GM12878 (cell line): ENCODE measurements at regions not wholly inside any gene's neighbourhood (a gene's known extent, or its start where the extent isn't known, plus 50 kb on each side); places are given as distances from the start of the nearest gene placed in this dataset.

Experiments used
- CHD2 ChIP-seq: IDR thresholded peaks from 2 replicates; pipeline ENCODE4 v1.6.1; 2011; ENCODE audit warnings: low read depth, low read length, improper control_type of control experiment, borderline replicate concordance
- EZH2 ChIP-seq: IDR thresholded peaks from 2 replicates; pipeline ENCODE4 v1.6.1; 2012; ENCODE audit warnings: low read depth, mild to moderate bottlenecking, control low read depth, inconsistent platforms, low read length, borderline replicate concordance; ENCODE audit not compliant: control insufficient read depth
- NR2C2 ChIP-seq: IDR thresholded peaks from 2 replicates; pipeline ENCODE4 v1.6.1; 2011; ENCODE audit warnings: borderline replicate concordance, low read depth; ENCODE audit not compliant: control insufficient read depth, insufficient read length
- POLR2AphosphoS2 ChIP-seq: IDR thresholded peaks from 2 replicates; pipeline ENCODE4 v1.6.1; 2011; ENCODE audit warnings: low read depth, mild to moderate bottlenecking, low read length, improper control_type of control experiment, moderate library complexity
- POLR2AphosphoS5 ChIP-seq: IDR thresholded peaks from 2 replicates; pipeline ENCODE4 v1.6.1; 2011; ENCODE audit warnings: mild to moderate bottlenecking, low read length, inconsistent platforms
- RBBP5 ChIP-seq: fragments of 200-600 bp; sonication (generic); conservative IDR thresholded peaks from 2 replicates; pipeline ENCODE4 v1.6.1; 2016
- ZNF274 ChIP-seq: IDR thresholded peaks from one replicate; pipeline ENCODE4 v1.8.0; 2011; ENCODE audit not compliant: insufficient read length, insufficient read depth
- TF ChIP-seq, protein P1 (sequence below), 3 experiments: IDR thresholded peaks in 2 of 3; conservative IDR thresholded peaks in 1 of 3; 2 replicates each; pipeline ENCODE4 v1.5.1; 2011; ENCODE audit warnings: low read depth in 3 of 3, low read length in 3 of 3, mild to moderate bottlenecking in 3 of 3, control low read depth in 2 of 3, moderate library complexity in 2 of 3, inconsistent platforms in 1 of 3, mixed read lengths in 1 of 3; ENCODE audit not compliant: control insufficient read depth in 2 of 3, insufficient read depth in 1 of 3; ENCODE audit errors: extremely low read depth in 1 of 3
- TF ChIP-seq, protein P2 (sequence below): IDR thresholded peaks from 2 replicates; pipeline ENCODE4 v1.6.1; 2012; ENCODE audit warnings: low read length, inconsistent platforms

GRCh38 chr11:90589735-90590134, 366.9 kb upstream of the CHORDC1 start:
- no peak for TF ChIP-seq CHD2
- TF ChIP-seq, protein P1, sequence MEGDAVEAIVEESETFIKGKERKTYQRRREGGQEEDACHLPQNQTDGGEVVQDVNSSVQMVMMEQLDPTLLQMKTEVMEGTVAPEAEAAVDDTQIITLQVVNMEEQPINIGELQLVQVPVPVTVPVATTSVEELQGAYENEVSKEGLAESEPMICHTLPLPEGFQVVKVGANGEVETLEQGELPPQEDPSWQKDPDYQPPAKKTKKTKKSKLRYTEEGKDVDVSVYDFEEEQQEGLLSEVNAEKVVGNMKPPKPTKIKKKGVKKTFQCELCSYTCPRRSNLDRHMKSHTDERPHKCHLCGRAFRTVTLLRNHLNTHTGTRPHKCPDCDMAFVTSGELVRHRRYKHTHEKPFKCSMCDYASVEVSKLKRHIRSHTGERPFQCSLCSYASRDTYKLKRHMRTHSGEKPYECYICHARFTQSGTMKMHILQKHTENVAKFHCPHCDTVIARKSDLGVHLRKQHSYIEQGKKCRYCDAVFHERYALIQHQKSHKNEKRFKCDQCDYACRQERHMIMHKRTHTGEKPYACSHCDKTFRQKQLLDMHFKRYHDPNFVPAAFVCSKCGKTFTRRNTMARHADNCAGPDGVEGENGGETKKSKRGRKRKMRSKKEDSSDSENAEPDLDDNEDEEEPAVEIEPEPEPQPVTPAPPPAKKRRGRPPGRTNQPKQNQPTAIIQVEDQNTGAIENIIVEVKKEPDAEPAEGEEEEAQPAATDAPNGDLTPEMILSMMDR (IDR thresholded peaks at IDR 0.05 in 2 of 3, conservative IDR thresholded peaks at IDR 0.05 in 1 of 3; ENCODE audit: control insufficient read depth in 2 of 3, extremely low read depth in 1 of 3, insufficient read depth in 1 of 3, low read depth in 3 of 3, low read length in 3 of 3) = no peak
- TF ChIP-seq EZH2 = no peak
- TF ChIP-seq POLR2AphosphoS5 = no peak
- TF ChIP-seq NR2C2 = no peak
- no peak for TF ChIP-seq ZNF274
- TF ChIP-seq, protein P2, sequence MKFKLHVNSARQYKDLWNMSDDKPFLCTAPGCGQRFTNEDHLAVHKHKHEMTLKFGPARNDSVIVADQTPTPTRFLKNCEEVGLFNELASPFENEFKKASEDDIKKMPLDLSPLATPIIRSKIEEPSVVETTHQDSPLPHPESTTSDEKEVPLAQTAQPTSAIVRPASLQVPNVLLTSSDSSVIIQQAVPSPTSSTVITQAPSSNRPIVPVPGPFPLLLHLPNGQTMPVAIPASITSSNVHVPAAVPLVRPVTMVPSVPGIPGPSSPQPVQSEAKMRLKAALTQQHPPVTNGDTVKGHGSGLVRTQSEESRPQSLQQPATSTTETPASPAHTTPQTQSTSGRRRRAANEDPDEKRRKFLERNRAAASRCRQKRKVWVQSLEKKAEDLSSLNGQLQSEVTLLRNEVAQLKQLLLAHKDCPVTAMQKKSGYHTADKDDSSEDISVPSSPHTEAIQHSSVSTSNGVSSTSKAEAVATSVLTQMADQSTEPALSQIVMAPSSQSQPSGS = no peak
- no peak for TF ChIP-seq RBBP5
- no peak for TF ChIP-seq POLR2AphosphoS2
